Stimulated activated CD4-positive, alpha-beta T cell treated with anti-CD3 and anti-CD28 coated beads, Interleukin-1b, Interleukin-23, amount 100 ng/mL, for 4 hours (primary cell): ENCODE measurements at regions not wholly inside any gene's neighbourhood (a gene's known extent, or its start where the extent isn't known, plus 50 kb on each side); places are given as distances from the start of the nearest gene placed in this dataset.
"Not testable (repeated sequence)": the region's sequence is repeated elsewhere in the genome, so short reads cannot be mapped to it uniquely, and the experiment has no call there.

Experiments
- DNase-seq, 2 donors: peaks; one replicate each; pipeline ENCODE4 v3.0.0-alpha.2; 2020; ENCODE audit warnings: low read depth in 2 of 2

DNA sequence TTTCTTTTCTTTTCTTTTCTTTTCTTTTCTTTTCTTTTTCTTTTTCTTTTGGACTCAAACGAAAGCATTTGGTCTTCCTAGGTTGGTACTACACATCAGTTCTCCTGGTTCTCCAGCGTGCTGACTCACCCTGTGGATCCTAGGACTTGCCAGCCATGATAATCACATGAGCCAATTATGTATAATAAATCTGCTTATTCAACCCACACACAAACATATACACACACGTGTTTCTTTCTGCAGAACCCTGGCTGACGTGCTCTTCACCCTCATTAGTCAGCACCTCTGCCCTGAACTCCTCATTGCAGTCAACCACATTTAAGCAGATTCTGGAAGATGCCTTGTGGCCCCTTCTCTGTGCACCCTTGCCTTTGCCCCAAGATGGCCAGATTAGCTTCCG is 162.4 kb upstream of the MYT1L start:
- no peak for DNase-seq

- DNase-seq: no peak
Measured at GRCh38 chr2:2492800-2493199, 161.7 kb upstream of the MYT1L start.

GRCh38 chr2:2491964-2492363 is 160.9 kb upstream of the MYT1L start:
- DNase-seq: no peak

- DNase-seq: no peak
Measured at GRCh38 chr2:2484301-2484700, 153.2 kb upstream of the MYT1L start.

GRCh38 chr2:2482851-2483250 is 151.8 kb upstream of the MYT1L start:
- DNase-seq: no peak

GRCh38 chr2:2472881-2473280 is 141.8 kb upstream of the MYT1L start:
- no peak for DNase-seq

GRCh38 chr2:2472044-2472443 is 141.0 kb upstream of the MYT1L start:
- no peak for DNase-seq

GRCh38 chr2:2466534-2466933 is 135.5 kb upstream of the MYT1L start:
- no peak for DNase-seq

DNA sequence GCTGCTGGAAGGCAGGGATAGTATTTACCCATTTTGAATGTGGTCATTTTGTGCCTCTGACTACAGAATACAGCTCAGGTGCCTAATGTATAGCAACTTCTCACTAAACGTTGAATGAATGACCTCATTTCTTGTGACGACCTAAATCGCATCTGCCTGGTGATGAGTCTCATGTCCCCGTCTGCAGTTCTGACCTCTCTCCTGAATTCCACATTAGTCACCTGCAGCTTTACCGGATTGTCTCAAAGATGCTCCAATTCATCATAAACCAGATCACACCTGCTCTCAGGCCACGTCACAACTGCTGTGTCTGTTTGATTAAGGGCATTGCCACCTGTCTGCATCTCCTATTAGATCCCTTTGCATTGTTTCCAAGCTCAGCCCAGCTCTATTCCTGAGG is 133.6 kb upstream of the MYT1L start:
- no peak for DNase-seq

- no peak for DNase-seq
Measured at GRCh38 chr2:2464094-2464493, 133.0 kb upstream of the MYT1L start.

- no peak for DNase-seq
Measured at GRCh38 chr2:2456721-2457120, 125.6 kb upstream of the MYT1L start.

DNA sequence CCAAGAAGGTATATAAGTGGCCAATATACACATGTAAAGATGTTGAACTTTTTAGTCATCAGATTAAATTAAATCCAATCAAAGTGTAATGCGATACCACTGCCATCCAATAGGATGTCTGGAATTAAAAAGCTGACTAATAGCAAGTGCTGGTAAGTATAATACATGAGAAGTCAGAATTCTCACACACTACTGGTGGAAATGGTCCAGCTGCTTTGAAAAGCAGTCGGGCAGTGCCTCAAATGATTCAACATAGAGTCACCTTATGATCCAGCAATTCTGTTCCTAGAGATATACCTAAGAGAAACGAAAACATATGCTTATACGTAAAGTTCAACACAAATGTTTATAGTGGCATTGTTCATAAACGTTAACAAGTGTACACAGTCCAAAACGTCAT is 124.1 kb upstream of the MYT1L start:
- no peak for DNase-seq

DNA sequence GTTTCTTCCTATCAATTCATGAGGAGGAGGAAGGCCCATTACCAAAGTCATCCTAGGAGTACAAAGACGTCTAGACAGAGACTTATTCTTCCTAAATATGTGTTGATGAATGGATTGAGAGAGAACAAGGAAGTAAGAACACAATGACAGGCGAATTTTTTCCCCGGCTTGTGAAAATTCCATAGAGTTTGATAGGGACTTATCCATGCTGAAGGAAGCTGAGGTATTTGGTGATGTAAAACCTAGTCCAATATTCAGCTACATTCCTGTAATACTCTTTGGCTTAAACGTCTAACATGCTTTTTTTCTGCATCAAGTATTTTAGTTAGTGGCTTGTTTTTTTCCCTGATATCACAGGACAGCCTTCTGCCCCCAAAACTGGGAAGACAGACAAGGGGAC is 121.9 kb upstream of the MYT1L start:
- DNase-seq: no peak

DNA sequence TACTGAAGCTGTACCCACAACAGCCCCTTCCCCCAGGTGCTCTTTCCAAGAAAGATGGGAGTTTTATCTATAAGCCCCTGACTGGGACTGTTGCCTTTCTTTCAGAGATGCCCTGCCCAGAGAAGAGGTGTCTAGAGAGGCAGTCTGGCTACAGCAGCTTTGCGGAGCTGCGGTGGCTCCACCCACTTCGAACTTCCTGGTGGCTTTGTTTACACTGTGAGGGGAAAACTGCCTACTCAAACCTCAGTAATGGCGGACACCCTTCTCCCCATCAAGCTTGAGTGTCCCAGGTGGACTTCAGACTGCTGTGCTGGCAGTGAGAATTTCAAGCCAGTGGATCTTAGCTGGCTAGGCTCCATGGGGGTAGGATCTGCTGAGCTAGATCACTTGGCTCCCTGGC is 120.2 kb upstream of the MYT1L start:
- DNase-seq: not testable (repeated sequence)

DNA sequence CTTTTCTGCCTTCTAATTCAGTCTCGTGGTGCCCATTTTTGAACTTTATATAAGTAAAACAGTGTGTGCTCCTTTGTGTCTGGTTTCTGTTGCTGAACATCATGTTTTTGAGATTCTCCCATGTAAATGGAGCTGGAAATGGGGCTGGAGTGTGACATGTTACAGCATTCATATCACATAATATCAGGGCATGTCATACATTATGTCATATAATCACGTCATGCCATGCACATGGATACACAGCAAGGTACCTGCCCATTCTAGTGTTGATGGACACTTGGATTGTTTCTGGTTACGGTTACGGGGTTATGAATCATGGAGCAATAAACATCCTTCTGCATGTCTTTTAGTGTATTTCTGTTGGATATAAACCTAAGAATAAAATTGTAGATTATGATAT is 117.1 kb upstream of the MYT1L start:
- no peak for DNase-seq

DNA sequence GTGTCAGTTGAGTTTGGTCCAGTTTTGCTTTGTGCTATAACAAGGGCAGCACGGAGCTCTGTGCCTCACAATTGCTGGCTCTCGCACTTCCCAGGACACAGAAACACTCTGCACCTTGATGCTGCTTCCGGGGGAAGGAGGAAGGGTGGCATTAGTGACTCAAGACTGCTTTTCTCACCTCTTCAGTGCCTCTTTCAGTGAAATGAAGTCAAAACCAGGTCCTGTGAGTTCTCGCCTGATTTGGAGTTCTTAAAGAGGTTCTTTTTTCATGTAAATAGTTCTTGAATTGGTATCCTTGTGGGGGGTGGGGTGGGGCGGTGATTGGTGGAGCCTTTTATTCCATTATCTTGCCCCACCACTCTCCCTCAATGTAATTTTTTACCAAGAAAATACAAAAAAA is 91.5 kb upstream of the MYT1L start:
- no peak for DNase-seq

DNA sequence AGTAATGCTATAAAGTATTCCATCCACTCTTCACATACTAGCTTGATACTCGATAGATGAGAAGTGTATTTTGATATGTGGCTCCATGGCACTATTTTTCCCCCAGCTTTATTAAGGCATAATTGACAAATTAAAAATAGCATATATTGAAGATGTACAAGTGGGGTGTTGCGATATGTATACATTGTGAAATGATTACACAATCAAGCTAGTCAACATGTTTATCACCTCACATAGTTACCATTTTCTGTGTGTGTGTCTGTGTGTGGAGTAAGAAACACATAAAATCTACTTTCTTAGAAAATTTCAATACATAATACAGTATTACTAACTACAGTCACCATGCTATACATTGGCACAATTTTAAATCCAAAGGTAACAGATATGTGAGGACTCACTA is 82.5 kb upstream of the MYT1L start:
- DNase-seq: no peak

GRCh38 chr2:2410987-2411386 is 79.9 kb upstream of the MYT1L start:
- DNase-seq: no peak

- DNase-seq: no peak
Measured at GRCh38 chr2:2409481-2409880, 78.4 kb upstream of the MYT1L start.

DNA sequence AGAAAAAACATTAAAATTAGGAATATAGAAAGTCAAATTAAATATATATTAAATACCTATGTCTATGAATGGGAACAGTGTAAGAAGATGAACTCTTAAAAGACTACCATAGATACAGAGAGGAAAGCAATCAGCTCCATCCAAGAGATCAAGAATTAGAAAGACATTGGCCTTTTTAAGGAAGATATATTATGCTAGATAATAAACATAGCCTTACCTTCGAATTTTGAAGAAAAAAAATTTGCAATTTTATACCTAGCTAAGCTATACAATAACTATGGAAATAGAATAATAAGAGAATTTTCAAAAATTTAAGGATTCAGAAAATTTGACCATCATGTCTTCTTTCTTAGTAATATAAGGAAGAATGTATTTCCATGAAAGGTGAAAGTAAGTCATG is 74.7 kb upstream of the MYT1L start:
- no peak for DNase-seq

- no peak for DNase-seq
Measured at GRCh38 chr2:2400286-2401038, 69.4 kb upstream of the MYT1L start.

- DNase-seq: no peak
Measured at GRCh38 chr2:2399396-2399795, 68.3 kb upstream of the MYT1L start.

- no peak for DNase-seq
Measured at GRCh38 chr2:2392332-2392731, 61.3 kb upstream of the MYT1L start.

DNA sequence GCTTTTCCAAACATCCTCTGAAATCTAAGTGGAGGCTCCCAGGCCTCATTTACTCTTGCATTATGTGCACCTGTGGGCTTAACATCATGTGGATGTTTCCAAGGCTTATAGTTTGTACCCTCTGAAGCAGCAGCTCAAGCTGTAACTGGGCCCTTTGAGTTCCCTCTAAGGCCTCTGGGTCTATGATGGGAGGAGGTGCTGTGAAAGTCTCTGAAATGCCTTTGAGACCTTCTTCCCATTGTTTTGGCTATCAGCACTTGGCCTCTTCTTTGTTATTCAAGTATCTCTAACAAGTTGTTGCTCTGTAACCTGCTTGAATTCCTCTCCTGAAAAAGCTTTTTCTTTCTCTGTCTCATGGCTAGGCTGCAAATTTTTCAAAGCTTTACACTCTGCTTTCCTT is 58.1 kb upstream of the MYT1L start:
- no peak for DNase-seq
